ENCODE measurements at regions not wholly inside any gene's neighbourhood (a gene's known extent, or its start where the extent isn't known, plus 50 kb on each side); places are given as distances from the start of the nearest gene placed in this dataset.

DNA sequence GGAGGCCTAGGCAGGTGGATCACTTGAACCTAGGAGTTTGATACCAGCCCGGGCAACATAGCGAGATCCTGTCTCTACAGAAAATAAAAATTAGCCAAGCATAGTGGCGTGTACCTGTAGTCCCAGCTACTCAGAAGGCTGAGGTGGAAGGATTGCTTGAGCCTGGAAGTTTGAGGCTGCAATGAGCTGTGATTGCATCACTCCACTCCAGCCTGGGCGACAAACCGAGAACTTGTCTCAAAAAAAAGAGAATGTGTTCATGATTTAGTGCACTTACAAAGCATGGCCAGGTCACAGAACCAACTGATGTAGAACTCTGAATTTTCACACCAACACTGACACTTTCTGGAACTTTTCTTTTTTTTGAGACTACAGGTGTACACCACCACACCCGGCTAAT is 182.7 kb downstream of the ZFP64 start:
- TF ChIP-seq, protein P1, sequence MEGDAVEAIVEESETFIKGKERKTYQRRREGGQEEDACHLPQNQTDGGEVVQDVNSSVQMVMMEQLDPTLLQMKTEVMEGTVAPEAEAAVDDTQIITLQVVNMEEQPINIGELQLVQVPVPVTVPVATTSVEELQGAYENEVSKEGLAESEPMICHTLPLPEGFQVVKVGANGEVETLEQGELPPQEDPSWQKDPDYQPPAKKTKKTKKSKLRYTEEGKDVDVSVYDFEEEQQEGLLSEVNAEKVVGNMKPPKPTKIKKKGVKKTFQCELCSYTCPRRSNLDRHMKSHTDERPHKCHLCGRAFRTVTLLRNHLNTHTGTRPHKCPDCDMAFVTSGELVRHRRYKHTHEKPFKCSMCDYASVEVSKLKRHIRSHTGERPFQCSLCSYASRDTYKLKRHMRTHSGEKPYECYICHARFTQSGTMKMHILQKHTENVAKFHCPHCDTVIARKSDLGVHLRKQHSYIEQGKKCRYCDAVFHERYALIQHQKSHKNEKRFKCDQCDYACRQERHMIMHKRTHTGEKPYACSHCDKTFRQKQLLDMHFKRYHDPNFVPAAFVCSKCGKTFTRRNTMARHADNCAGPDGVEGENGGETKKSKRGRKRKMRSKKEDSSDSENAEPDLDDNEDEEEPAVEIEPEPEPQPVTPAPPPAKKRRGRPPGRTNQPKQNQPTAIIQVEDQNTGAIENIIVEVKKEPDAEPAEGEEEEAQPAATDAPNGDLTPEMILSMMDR (conservative IDR thresholded peaks at IDR 0.05; ENCODE audit: low read length), result no peak
- no peak for TF ChIP-seq EZH2phosphoT487 (IDR thresholded peaks at IDR 0.05; ENCODE audit: borderline replicate concordance, low read depth, low read length)
